EH (cell line): ENCODE measurements at regions not wholly inside any gene's neighbourhood (a gene's known extent, or its start where the extent isn't known, plus 50 kb on each side); places are given as distances from the start of the nearest gene placed in this dataset.
"Not testable (repeated sequence)": the region's sequence is repeated elsewhere in the genome, so short reads cannot be mapped to it uniquely, and the experiment has no call there.

Source experiments
- DNase-seq: peaks from one replicate; pipeline ENCODE4 v3.0.0-alpha.2; 2015; ENCODE audit warnings: low read depth

- no peak for DNase-seq
Observed at GRCh38 chr6:134821928-134822864, 127.7 kb downstream of the ALDH8A1 start.

GRCh38 chr6:134821397-134821796 lies 128.5 kb downstream of the ALDH8A1 start:
- DNase-seq, result no peak

GRCh38 chr6:134819863-134820800 lies 129.8 kb downstream of the ALDH8A1 start:
- no peak for DNase-seq

- no peak for DNase-seq
Observed at GRCh38 chr6:134819236-134819635, 130.7 kb downstream of the ALDH8A1 start.

GRCh38 chr6:134817448-134817847 lies 132.5 kb downstream of the ALDH8A1 start:
- DNase-seq, result no peak

GRCh38 chr6:134816780-134817179 lies 133.1 kb downstream of the ALDH8A1 start:
- DNase-seq, result peak; percentile 67

- no peak for DNase-seq
Observed at GRCh38 chr6:134816300-134816699, 133.6 kb downstream of the ALDH8A1 start.

GRCh38 chr6:134814076-134814695 lies 135.7 kb downstream of the ALDH8A1 start:
- DNase-seq, result peak; percentile 89

- DNase-seq, result peak; percentile 63
Observed at GRCh38 chr6:134813146-134813545, 136.8 kb downstream of the ALDH8A1 start.

- DNase-seq, result peak; percentile 54
Observed at GRCh38 chr6:134810402-134810801, 139.5 kb downstream of the ALDH8A1 start.

- peak; percentile 85 for DNase-seq
Observed at GRCh38 chr6:134809130-134809529, 140.8 kb downstream of the ALDH8A1 start.

GRCh38 chr6:134806180-134806798 lies 143.6 kb downstream of the ALDH8A1 start:
- peak; percentile 36 for DNase-seq

- DNase-seq, result no peak
Observed at GRCh38 chr6:134805168-134805567, 144.7 kb downstream of the ALDH8A1 start.

- DNase-seq, result not testable (repeated sequence)
Observed at GRCh38 chr6:134804311-134804710, 145.6 kb downstream of the ALDH8A1 start.

GRCh38 chr6:134802426-134803058 lies 147.4 kb downstream of the ALDH8A1 start:
- peak; percentile 65 for DNase-seq

- no peak for DNase-seq
Observed at GRCh38 chr6:134797400-134798113, 152.3 kb downstream of the ALDH8A1 start.

- DNase-seq, result no peak
Observed at GRCh38 chr6:134795691-134796090, 154.2 kb downstream of the ALDH8A1 start.

- no peak for DNase-seq
Observed at GRCh38 chr6:134795001-134795400, 154.9 kb downstream of the ALDH8A1 start.

- DNase-seq, result not testable (repeated sequence)
Observed at GRCh38 chr6:134791243-134791843, 158.6 kb downstream of the ALDH8A1 start.

GRCh38 chr6:134787261-134787877 lies 162.5 kb downstream of the ALDH8A1 start:
- peak; percentile 69 for DNase-seq
